ENCODE measurements at regions not wholly inside any gene's neighbourhood (a gene's known extent, or its start where the extent isn't known, plus 50 kb on each side); places are given as distances from the start of the nearest gene placed in this dataset.

GRCh38 chr6:167745670-167746389 lies 80.9 kb upstream of the AFDN start:
- peak in 1 of 7 donors; percentile 24 for DNase-seq
- H3K36me3 ChIP-seq (replicated peaks in 1 of 2), result no peaks in the 10 kb centered on the region
- 69 to 87% (median 80%) methylated on average over 16 to 19 of the region's 19 CpGs for WGBS, 4 donors
- H3K27me3 ChIP-seq, result no peaks in the 10 kb centered on the region
- TF ChIP-seq POLR2A (IDR thresholded peaks at IDR 0.05) (no peak), CTCF (IDR thresholded peaks at IDR 0.05) (no peak)
- H3K4me1 ChIP-seq (replicated peaks in 1 of 2), result no peaks in the 10 kb centered on the region
- H3K4me3 ChIP-seq, result no peak overlapping the region
- intact Hi-C loops (cut with DNase I), result no loop called here
- H3K27ac ChIP-seq, result peak overlapping the region in 1 of 5 donors; percentile 33
- no peaks in the 10 kb centered on the region for H3K9me3 ChIP-seq (replicated peaks in 1 of 3)

- TF ChIP-seq CTCF (IDR thresholded peaks at IDR 0.05) (no peak), POLR2A (IDR thresholded peaks at IDR 0.05) (no peak)
- Histone ChIP-seq H3K27me3 (no peaks in the 10 kb centered on the region), H3K4me3 (no peak overlapping the region), H3K36me3 (replicated peaks in 1 of 2) (no peaks in the 10 kb centered on the region), H3K27ac (no peak overlapping the region), H3K4me1 (replicated peaks in 1 of 2) (no peaks in the 10 kb centered on the region), H3K9me3 (replicated peaks in 1 of 3) (no peaks in the 10 kb centered on the region)
- intact Hi-C loops (cut with DNase I), result no loop called here
- no peak for DNase-seq
- WGBS, 4 donors, result 85 to 95% (median 88%) methylated on average over 16 to 17 of the region's 17 CpGs
These were observed 80.3 kb upstream of the AFDN start for GRCh38 chr6:167746390-167746907.

GRCh38 chr6:167746975-167747374 lies 79.7 kb upstream of the AFDN start:
- H3K4me1 ChIP-seq (replicated peaks in 1 of 2), result no peaks in the 10 kb centered on the region

GRCh38 chr6:167747645-167748044 lies 79.1 kb upstream of the AFDN start:
- TF ChIP-seq CTCF (IDR thresholded peaks at IDR 0.05) (no peak), POLR2A (IDR thresholded peaks at IDR 0.05) (no peak)
- Histone ChIP-seq H3K27me3 (no peaks in the 10 kb centered on the region), H3K9me3 (replicated peaks in 1 of 3) (no peaks in the 10 kb centered on the region), H3K27ac (no peak overlapping the region), H3K4me3 (no peak overlapping the region), H3K4me1 (replicated peaks in 1 of 2) (no peaks in the 10 kb centered on the region), H3K36me3 (replicated peaks in 1 of 2) (no peaks in the 10 kb centered on the region)
- peak in 1 of 7 donors; percentile 25 for DNase-seq
- intact Hi-C loops (cut with DNase I), result no loop called here
- WGBS, 4 donors, result 74 to 93% (median 85%) methylated on average over 4 to 5 of the region's 5 CpGs

More at GRCh38 chr6:167746975-167747374, 79.7 kb upstream of the AFDN start:
- Histone ChIP-seq H3K36me3 (replicated peaks in 1 of 2) (no peaks in the 10 kb centered on the region), H3K9me3 (replicated peaks in 1 of 3) (no peaks in the 10 kb centered on the region), H3K27ac (no peak overlapping the region), H3K4me3 (no peak overlapping the region), H3K27me3 (no peaks in the 10 kb centered on the region)
- TF ChIP-seq CTCF (IDR thresholded peaks at IDR 0.05) (no peak), POLR2A (IDR thresholded peaks at IDR 0.05) (no peak)
- no peak for DNase-seq
- 75 to 91% (median 83%) methylated on average over 9 of the region's 9 CpGs for WGBS, 4 donors
- intact Hi-C loops (cut with DNase I), result no loop called here

All from adrenal gland (tissue), 9 donors.